CD8-positive, alpha-beta memory T cell (primary cell): ENCODE measurements at regions not wholly inside any gene's neighbourhood (a gene's known extent, or its start where the extent isn't known, plus 50 kb on each side); places are given as distances from the start of the nearest gene placed in this dataset.
"Not testable (repeated sequence)": the region's sequence is repeated elsewhere in the genome, so short reads cannot be mapped to it uniquely, and the experiment has no call there.

Experiments used
- CTCF ChIA-PET: fragments of 350-600 bp; sonication (Branson Sonifier 250); formaldehyde crosslinking; loops from one replicate; lab custom pipeline; 2021; ENCODE audit warnings: antibody characterized with exemption; lab: Charles Lee
- POLR2A ChIA-PET: fragments of 350-600 bp; sonication (Branson Sonifier 250); formaldehyde crosslinking; loops from one replicate; lab custom pipeline; 2021; ENCODE audit warnings: antibody characterized with exemption; lab: Charles Lee
- DNase-seq, 5 donors: peaks; one replicate each; pipeline versions ENCODE4 v3.0.0 to v3.0.0-alpha.2; 2020 to 2022; ENCODE audit warnings: mixed read lengths in 1 of 5
- H3K27ac ChIP-seq: one replicate; pipeline ENCODE4 v1.7.0; 2013; ENCODE audit warnings: low read depth, mild to moderate bottlenecking, low read length, moderate library complexity
- H3K27me3 ChIP-seq: 2 replicates; pipeline ENCODE4 v1.7.0; 2013; ENCODE audit warnings: low read length, mild to moderate bottlenecking; ENCODE audit not compliant: insufficient read depth, poor library complexity, severe bottlenecking
- H3K36me3 ChIP-seq: 2 replicates; pipeline ENCODE4 v1.7.0; 2013; ENCODE audit warnings: mild to moderate bottlenecking, low read length, moderate library complexity; ENCODE audit not compliant: insufficient read depth
- H3K4me1 ChIP-seq: 2 replicates; pipeline ENCODE4 v1.7.0; 2013; ENCODE audit warnings: mild to moderate bottlenecking, low read length, moderate library complexity; ENCODE audit not compliant: insufficient read depth
- H3K4me3 ChIP-seq: 2 replicates; pipeline ENCODE4 v1.7.0; 2013; ENCODE audit warnings: mild to moderate bottlenecking, low read length
- H3K9me3 ChIP-seq: 2 replicates; pipeline ENCODE4 v1.7.0; 2013; ENCODE audit warnings: mild to moderate bottlenecking, low read length
- H3K27ac Mint-ChIP-seq, 8 donors: one replicate each; pipeline ENCODE4 v1.8.0; 2020 to 2021; ENCODE audit warnings: mixed read lengths in 8 of 8, mild to moderate bottlenecking in 6 of 8, inconsistent platforms in 3 of 8, moderate library complexity in 3 of 8
- H3K27me3 Mint-ChIP-seq, 2 donors: one replicate each; pipeline ENCODE4 v1.8.0; 2020 to 2021; ENCODE audit warnings: mixed read lengths in 2 of 2, mild to moderate bottlenecking in 1 of 2, moderate library complexity in 1 of 2
- H3K36me3 Mint-ChIP-seq, 3 donors: one replicate each; pipeline ENCODE4 v1.8.0; 2020 to 2021; ENCODE audit warnings: mixed read lengths in 3 of 3, inconsistent platforms in 1 of 3, mild to moderate bottlenecking in 1 of 3
- H3K4me1 Mint-ChIP-seq, 3 donors: one replicate each; pipeline ENCODE4 v1.8.0; 2020 to 2021; ENCODE audit warnings: mixed read lengths in 3 of 3, inconsistent platforms in 1 of 3, mild to moderate bottlenecking in 1 of 3
- H3K4me3 Mint-ChIP-seq, 7 donors: one replicate each; pipeline ENCODE4 v1.8.0; 2020 to 2021; ENCODE audit warnings: mixed read lengths in 7 of 7, mild to moderate bottlenecking in 6 of 7, moderate library complexity in 4 of 7, inconsistent platforms in 2 of 7
- H3K9me3 Mint-ChIP-seq, 5 donors: one replicate each; pipeline ENCODE4 v1.8.0; 2020 to 2022; ENCODE audit warnings: mixed read lengths in 5 of 5, mild to moderate bottlenecking in 3 of 5, moderate library complexity in 2 of 5, inconsistent platforms in 1 of 5

GRCh38 chrX:71822314-71822713 is 59.2 kb downstream of the CXorf49B start:
- H3K4me1 Mint-ChIP-seq, H3K27ac Mint-ChIP-seq, H3K36me3 Mint-ChIP-seq, H3K9me3 Mint-ChIP-seq, H3K9me3 ChIP-seq, H3K4me3 ChIP-seq, H3K27me3 ChIP-seq, DNase-seq, POLR2A ChIA-PET, CTCF ChIA-PET, H3K4me3 Mint-ChIP-seq, H3K4me1 ChIP-seq, H3K36me3 ChIP-seq, H3K27ac ChIP-seq: not testable (repeated sequence)
- peaks cover 18% of the 10 kb centered on the region in 2 donors for H3K27me3 Mint-ChIP-seq

DNA sequence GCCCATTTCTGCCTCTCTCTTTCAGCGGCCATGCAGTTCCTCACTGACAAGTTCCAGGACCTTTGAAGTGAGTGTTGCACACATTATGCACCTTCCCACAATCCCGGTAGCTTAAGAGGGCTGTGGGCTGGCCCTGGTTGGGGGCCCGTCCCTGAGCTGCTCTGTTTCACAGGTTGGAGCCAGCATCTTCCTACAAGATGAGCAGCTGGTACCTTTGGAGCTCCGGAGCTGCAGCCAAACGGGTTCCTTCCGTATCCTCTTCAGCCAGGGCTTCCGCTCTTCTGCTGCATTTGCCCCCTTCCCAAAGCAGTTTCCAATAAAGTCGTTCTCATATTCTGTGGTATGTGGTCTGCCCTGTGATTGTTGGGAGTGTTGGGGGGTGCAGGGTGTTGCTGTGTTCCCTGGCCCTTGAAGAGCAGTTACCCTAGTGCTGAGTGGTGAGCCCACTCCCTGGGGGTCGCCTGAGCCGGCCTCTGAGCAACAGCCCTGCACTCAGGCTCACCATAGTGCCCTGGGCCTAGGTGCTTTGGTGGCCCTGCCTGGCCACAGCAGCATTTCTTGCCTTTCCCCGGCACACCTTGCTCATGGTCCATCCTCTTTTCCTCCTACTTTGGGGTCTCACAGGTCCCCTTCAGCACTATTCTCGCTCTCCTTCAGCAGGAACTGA is 60.4 kb downstream of the CXorf49B start:
- ChIA-PET CTCF (no interaction called here), POLR2A (no interaction called here)

DNA sequence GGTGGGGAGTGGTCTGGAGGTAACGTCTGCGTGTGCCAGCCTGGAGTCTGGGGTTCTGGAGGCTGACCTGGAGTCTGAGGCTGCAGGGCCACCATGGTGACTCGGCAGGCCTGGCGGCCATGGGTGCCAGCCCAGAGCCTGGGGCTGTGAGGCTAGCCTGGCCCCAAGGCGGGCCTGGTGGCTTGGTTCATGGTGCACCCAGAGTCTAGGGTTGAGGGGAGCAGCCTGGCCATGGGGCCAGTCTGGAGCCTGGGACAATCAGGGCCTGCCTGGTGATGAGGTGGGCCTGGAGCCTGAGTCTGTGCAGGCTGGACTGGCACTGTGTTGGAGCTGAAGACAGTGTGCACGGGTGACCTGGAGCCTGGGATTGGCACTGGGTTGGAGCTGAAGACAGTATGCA is 64.9 kb downstream of the CXorf49B start:
- ChIA-PET POLR2A (no interaction called here), CTCF (no interaction called here)
- no peak for DNase-seq
- no peak overlapping the region for H3K4me3 ChIP-seq
- no peaks in the 10 kb centered on the region for H3K4me1 Mint-ChIP-seq
- no peaks in the 10 kb centered on the region for H3K27me3 ChIP-seq
- no peak overlapping the region for H3K27ac Mint-ChIP-seq
- H3K27me3 Mint-ChIP-seq = peaks cover 11 to 23% of the 10 kb centered on the region in 2 donors
- H3K9me3 ChIP-seq = no peaks in the 10 kb centered on the region
- H3K36me3 Mint-ChIP-seq = no peaks in the 10 kb centered on the region
- H3K9me3 Mint-ChIP-seq = peaks cover 4 to 15% (median 10%) of the 10 kb centered on the region in 5 donors
- H3K4me1 ChIP-seq = no peaks in the 10 kb centered on the region
- no peak overlapping the region for H3K27ac ChIP-seq
- no peaks in the 10 kb centered on the region for H3K36me3 ChIP-seq
- no peak overlapping the region for H3K4me3 Mint-ChIP-seq

More for the DNA sequence above, 60.4 kb downstream of the CXorf49B start:
- H3K27me3 Mint-ChIP-seq = peaks cover 13 to 20% of the 10 kb centered on the region in 2 donors
- no peaks in the 10 kb centered on the region for H3K36me3 Mint-ChIP-seq
- Histone ChIP-seq H3K27me3 (no peaks in the 10 kb centered on the region), H3K36me3 (no peaks in the 10 kb centered on the region), H3K4me1 (no peaks in the 10 kb centered on the region), H3K9me3 (no peaks in the 10 kb centered on the region), H3K4me3 (no peak overlapping the region), H3K27ac (no peak overlapping the region)
- no peak overlapping the region for H3K4me3 Mint-ChIP-seq
- H3K9me3 Mint-ChIP-seq = peaks cover 0 to 1% (median 0%) of the 10 kb centered on the region in 5 donors
- DNase-seq = no peak
- no peaks in the 10 kb centered on the region for H3K4me1 Mint-ChIP-seq
- H3K27ac Mint-ChIP-seq = no peak overlapping the region

- H3K27me3 ChIP-seq, CTCF ChIA-PET, H3K27ac Mint-ChIP-seq, H3K4me3 ChIP-seq, H3K4me1 ChIP-seq, H3K27ac ChIP-seq, H3K4me3 Mint-ChIP-seq, POLR2A ChIA-PET, H3K36me3 Mint-ChIP-seq, DNase-seq, H3K9me3 ChIP-seq, H3K36me3 ChIP-seq, H3K4me1 Mint-ChIP-seq: not testable (repeated sequence)
- peaks cover 0 to 14% of the 10 kb centered on the region in 2 donors for H3K27me3 Mint-ChIP-seq
- peaks cover 0 to 16% (median 10%) of the 10 kb centered on the region in 5 donors for H3K9me3 Mint-ChIP-seq
Measured at GRCh38 chrX:71838092-71838491, 72.6 kb upstream of the NHSL2 start.

DNA sequence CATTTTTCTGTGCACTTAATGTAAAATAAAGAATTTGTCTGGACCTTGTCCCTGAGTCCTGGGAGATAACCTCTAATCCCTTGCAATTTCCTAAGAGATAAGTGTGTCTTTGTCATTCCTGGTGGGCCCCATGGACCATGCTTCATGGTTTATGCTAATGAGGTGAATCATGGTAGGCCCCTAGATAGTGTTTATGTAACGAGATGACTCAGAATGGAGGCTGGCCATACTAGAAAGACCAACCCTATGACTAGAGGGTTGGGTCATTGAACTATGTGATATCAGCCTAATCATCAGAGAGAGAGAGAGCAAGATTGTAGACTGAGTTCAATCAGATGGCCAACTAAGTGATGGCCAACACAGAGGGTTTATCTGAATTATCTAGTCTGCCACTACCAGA is 64.2 kb upstream of the NHSL2 start:
- no peak for DNase-seq
- no peak overlapping the region for H3K27ac ChIP-seq
- peaks cover 0 to 6% (median 5%) of the 10 kb centered on the region in 5 donors for H3K9me3 Mint-ChIP-seq
- H3K27me3 Mint-ChIP-seq = peaks cover 29 to 32% of the 10 kb centered on the region in 2 donors
- no peak overlapping the region for H3K4me3 ChIP-seq
- no peaks in the 10 kb centered on the region for H3K36me3 Mint-ChIP-seq
- H3K4me1 Mint-ChIP-seq = no peaks in the 10 kb centered on the region
- no peaks in the 10 kb centered on the region for H3K9me3 ChIP-seq
- no peaks in the 10 kb centered on the region for H3K4me1 ChIP-seq
- peak overlapping the region in 1 of 8 donors; percentile 22 for H3K27ac Mint-ChIP-seq
- no peak overlapping the region for H3K4me3 Mint-ChIP-seq
- ChIA-PET POLR2A (no interaction called here), CTCF (no interaction called here)
- no peaks in the 10 kb centered on the region for H3K27me3 ChIP-seq
- no peaks in the 10 kb centered on the region for H3K36me3 ChIP-seq

DNA sequence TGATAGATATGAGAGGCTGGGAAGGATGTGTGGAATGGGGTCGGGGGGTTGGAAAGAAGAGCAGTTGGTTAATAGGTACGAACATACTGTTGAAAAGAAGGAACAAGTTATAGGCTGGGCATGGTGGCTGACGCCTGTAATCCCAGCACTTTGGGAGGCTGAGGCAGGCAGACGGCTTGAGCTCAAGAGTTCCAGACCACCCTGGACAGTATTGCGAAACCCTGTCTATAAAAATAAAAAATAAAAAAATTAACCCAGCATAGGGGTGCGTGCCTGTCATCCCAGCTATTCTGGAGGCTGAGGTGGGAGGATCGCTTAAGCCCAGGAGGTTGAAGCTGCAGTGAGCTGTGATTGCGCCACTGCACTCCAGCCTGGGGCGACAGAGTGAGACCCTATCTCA is 58.5 kb upstream of the NHSL2 start:
- Mint-ChIP-seq H3K9me3 (no peaks in the 10 kb centered on the region), H3K27ac (no peak overlapping the region), H3K27me3 (peaks cover 14 to 24% of the 10 kb centered on the region in 2 donors), H3K4me1 (no peaks in the 10 kb centered on the region), H3K4me3 (no peak overlapping the region), H3K36me3 (no peaks in the 10 kb centered on the region)
- Histone ChIP-seq H3K27ac (no peak overlapping the region), H3K27me3 (no peaks in the 10 kb centered on the region), H3K36me3 (no peaks in the 10 kb centered on the region), H3K4me3 (no peak overlapping the region), H3K4me1 (no peaks in the 10 kb centered on the region), H3K9me3 (no peaks in the 10 kb centered on the region)
- ChIA-PET CTCF (no interaction called here), POLR2A (no interaction called here)
- no peak for DNase-seq

DNA sequence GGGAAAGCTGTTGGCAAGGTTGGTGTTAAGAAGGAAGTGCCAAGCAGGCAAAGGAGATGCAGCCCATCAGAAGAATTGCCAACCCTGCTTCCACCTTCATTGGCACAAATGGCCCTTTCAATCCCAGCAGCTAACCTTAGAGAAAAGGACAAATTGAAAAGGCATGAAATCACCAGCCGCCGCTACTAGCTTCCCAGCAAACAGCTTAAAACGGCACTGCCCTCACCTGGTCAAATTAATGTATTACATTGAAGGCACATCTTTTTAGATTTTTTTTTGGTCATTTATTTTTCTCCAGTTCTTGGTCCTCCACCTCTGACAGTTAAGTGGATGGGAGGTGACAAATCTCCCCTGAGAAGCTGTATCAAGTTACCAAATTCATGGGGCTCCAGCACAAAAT is 51.0 kb upstream of the NHSL2 start:
- Histone ChIP-seq H3K4me3 (no peak overlapping the region), H3K27ac (no peak overlapping the region), H3K4me1 (no peaks in the 10 kb centered on the region), H3K9me3 (no peaks in the 10 kb centered on the region), H3K27me3 (no peaks in the 10 kb centered on the region), H3K36me3 (no peaks in the 10 kb centered on the region)
- Mint-ChIP-seq H3K27me3 (peaks cover 9 to 22% of the 10 kb centered on the region in 2 donors), H3K4me1 (peaks cover 0 to 5% (median 4%) of the 10 kb centered on the region in 3 donors), H3K4me3 (no peak overlapping the region), H3K36me3 (no peaks in the 10 kb centered on the region), H3K27ac (no peak overlapping the region), H3K9me3 (no peaks in the 10 kb centered on the region)
- peak in 2 of 5 donors; percentile 32 to 37 for DNase-seq
- POLR2A ChIA-PET = no interaction called here
- CTCF ChIA-PET = interaction anchor here (0.8 to 1.4 kb wide), 3 partner anchors 14 to 189 kb away, joined by 3 to 5 read pairs (median 3); no protein-coding TSS in a partner anchor
